GM13976 (cell line): ENCODE measurements at regions not wholly inside any gene's neighbourhood (a gene's known extent, or its start where the extent isn't known, plus 50 kb on each side); places are given as distances from the start of the nearest gene placed in this dataset.

ENCODE experiments used
- DNase-seq: peaks from one replicate; pipeline ENCODE4 v3.0.0; 2012; ENCODE audit warnings: low spot score
- CTCF ChIP-seq: IDR thresholded peaks from 2 replicates; pipeline ENCODE4 v1.5.1; 2012; ENCODE audit warnings: borderline replicate concordance, mild to moderate bottlenecking; ENCODE audit not compliant: insufficient read depth; ENCODE audit errors: extremely low read depth, missing control alignments, control extremely low read depth
- in situ Hi-C: fragments of 300-500 bp; cut with MboI; formaldehyde crosslinking; loops from one replicate; pipeline ENCODE4 v1.12.0; 2022; ENCODE audit warnings: low sequenced_read_pairs, mixed read lengths, inconsistent platforms; ENCODE audit not compliant: unreplicated experiment

GRCh38 chr4:20538905-20539304 lies 161.4 kb upstream of the PACRGL start:
- TF ChIP-seq CTCF, result no peak
- DNase-seq, result no peak
- in situ Hi-C loops, result no loop called here

GRCh38 chr4:20543131-20543530 lies 157.1 kb upstream of the PACRGL start:
- in situ Hi-C loops, result no loop called here
- TF ChIP-seq CTCF, result no peak

GRCh38 chr4:20544645-20545044 lies 155.6 kb upstream of the PACRGL start:
- no peak for TF ChIP-seq CTCF
- in situ Hi-C loops, result no loop called here
- DNase-seq, result no peak

More at GRCh38 chr4:20543131-20543530, 157.1 kb upstream of the PACRGL start:
- DNase-seq, result no peak

GRCh38 chr4:20552004-20552403 lies 148.3 kb upstream of the PACRGL start:
- in situ Hi-C loops, result no loop called here
- TF ChIP-seq CTCF, result no peak

GRCh38 chr4:20554134-20554533 lies 146.1 kb upstream of the PACRGL start:
- in situ Hi-C loops, result no loop called here
- no peak for DNase-seq
- TF ChIP-seq CTCF, result no peak

More at GRCh38 chr4:20552004-20552403, 148.3 kb upstream of the PACRGL start:
- no peak for DNase-seq

GRCh38 chr4:20565075-20565721 lies 135.1 kb upstream of the PACRGL start:
- no peak for TF ChIP-seq CTCF
- in situ Hi-C loops, result no loop called here
- DNase-seq, result no peak
